AML-193 (cell line): ENCODE measurements at regions not wholly inside any gene's neighbourhood (a gene's known extent, or its start where the extent isn't known, plus 50 kb on each side); places are given as distances from the start of the nearest gene placed in this dataset.

Experiments
- DNase-seq, 2 experiments: peaks; one replicate each; lab custom pipeline; 2025; lab: John Stamatoyannopoulos, UW

DNA sequence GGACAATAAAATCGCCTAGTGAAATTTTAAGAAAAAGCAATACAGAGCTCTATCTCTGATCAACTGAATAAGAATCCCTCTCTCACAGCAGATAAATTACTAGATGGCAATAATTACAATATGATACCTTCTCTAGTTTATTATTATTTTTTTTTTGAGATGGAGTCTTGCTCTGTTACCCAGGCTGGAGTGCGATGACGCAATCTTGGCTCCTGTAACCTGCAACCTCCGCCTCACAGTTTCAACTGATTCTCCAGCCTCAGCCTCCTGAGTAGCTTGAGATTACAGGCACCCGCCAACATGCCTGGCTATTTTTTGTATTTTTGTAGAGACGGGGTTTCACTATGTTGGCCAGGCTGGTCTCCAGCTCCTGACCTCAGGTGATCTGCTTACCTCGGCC, 129.3 kb upstream of the PTCHD4 start:
- no peak for DNase-seq

DNA sequence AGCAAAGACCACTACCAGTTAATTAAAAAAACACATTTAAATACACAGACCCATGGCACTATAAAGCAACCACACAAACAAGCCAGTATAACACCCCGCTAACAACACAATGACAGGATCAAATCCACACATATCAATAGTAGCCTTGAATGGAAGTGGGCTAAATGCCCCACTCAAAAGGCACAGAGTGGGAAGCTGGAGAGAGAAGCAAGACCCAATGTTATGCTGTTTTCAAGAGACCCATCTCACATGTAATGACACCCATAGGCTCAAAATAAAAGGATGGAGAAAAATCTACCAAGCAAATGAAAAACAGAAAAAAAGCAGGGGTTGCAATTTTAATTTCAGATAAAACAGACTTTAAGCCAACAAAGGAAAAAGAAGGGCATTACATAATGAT, 125.4 kb upstream of the PTCHD4 start:
- DNase-seq: no peak

DNA sequence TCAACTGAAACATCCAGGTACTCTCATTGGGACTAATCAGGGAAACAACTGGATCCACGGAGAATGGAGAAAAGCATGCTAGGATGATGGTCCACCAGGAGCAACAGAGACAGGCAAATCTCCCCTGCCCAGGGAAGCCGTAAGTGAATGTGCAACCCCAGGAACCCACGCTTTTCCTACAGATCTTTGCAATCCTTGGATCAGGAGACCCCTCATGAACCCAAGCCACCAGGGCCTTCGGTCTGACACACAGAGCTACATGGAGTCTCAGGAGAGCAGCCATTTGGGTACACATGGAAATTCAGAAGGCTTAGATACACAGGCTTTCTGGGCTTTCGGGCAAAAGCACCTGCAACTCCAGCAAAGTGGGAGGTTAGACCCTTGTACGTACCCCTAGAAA, 122.1 kb upstream of the PTCHD4 start:
- no peak for DNase-seq

DNA sequence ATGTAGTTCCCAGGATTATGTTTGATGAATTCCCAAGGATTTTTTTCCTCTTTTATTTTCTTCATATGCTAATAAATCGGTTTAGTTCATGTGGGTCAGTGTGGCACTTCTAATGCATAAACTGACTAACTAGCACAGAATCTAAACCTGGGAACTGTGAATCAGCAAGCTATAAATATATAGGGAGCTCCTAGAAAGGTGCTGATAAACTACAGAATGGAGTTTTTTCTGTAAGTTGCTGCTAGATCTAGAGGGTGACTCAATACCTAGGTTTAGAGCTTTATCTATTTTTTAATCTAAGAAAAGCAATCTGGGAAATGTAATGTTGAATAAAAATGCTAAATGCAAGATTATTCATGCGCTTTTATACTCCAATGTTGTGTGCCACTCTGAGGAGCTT, 118.8 kb upstream of the PTCHD4 start:
- no peak for DNase-seq

DNA sequence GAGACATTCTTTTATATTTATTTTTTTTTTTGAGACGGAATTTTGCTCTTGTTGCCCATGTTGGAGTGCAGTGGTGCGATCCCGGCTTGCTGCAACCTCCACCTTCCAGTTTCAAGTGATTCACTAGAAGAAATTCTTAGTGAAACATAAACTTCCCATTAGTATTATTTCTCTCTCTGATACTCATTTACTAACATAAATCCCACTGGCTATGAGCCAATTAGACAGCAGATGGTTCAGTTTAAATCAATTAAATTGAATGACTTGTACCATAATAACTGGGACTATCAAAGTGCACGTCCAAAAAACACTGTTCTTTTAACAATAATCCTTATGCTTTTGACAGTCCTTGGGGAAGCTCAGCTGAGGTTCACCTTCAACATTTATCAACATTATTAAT, 111.2 kb upstream of the PTCHD4 start:
- no peak for DNase-seq

DNA sequence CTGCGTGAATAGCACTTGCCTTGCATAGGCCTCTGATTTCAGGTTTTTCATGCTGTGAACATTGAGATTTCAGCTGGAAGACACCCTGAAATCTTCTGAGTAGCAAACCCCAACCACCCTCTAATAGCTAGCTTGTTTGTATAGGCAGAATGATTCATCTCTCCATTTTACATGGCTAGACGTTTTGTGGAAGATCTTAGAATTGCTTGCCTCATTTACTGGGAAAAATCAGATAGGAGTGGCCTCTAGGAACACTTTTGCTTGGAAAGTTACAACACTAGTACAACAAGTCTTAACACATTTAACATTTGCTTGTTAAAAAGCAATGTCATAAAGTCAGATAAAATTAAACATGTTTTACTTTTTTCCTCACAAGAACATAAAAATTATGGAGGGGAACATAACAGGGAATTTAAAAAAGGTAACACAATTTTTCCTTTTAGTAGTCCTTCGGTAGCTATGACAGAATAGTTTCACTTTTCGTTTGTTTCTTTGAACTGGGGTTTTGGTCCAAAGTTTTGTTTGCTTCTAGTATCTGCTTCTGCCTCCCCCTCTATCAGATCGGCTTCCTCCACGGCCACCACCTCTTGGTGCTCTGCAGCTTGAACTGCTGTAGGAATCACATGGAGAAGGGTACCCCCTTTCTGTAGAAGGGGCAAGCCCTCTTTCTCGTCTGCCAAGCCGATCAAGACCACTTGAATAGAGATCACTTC, 102.2 kb upstream of the PTCHD4 start:
- no peak for DNase-seq

DNA sequence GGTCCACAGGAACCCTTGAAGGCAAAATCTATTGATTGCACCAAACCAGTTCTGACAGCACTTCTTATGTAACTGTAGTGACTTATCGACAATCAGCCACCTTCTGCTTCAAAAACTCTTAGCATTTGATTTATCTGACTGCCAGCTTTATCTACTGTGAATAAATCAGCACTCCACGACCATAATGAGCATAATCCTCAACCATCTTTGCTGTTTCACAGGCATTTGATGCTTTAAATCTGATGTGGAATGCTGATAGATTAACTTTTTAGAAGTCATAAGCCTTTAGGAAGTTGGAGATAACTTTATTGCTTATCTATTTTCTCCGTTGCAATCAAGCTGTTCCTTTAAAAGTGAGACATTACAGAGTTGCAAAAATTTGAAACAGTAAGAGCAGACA, 101.5 kb upstream of the PTCHD4 start:
- DNase-seq: no peak

DNA sequence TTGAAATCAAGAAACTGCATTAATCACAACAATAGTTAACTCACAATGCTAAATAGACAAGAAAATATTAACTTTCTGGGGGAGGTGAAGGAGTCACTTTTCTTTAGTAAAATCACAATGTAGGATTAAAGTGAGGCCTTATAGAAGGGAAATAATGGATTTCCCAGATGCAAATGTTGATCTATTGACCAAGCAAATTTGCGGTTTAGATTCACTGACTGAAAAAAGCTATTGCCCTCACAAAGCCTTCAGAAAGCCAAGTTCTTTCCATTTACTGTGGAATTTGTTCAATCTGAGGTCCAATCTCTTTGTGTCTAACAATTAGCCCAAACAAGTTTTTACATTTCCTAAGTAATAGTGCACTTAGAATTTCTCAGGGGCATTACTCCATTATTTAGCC, 95.1 kb upstream of the PTCHD4 start:
- no peak for DNase-seq

DNA sequence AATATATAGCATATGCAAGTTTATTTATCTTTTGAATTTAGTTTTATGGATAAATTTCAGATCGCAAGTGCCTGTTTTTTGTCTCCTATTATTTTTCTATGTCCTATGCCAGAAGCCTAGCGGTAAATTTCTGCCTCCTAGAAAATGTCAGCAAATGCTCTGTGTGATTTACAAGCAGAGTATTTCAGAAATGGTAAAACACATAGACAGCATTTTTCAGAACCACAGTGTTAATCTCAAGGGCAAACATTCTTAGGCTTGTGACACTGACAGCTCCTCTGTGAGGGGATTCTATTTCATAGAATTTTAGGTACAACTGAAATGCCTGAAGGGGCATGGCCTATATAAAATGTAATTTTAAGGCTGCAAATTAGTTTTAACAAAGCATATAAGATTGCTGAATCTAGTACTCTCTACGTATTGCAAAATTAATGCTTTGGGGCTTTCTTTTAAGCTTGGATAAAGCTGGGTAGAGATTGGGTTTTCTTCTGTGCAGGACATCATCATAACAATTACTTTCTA, 89.9 kb upstream of the PTCHD4 start:
- DNase-seq: no peak

DNA sequence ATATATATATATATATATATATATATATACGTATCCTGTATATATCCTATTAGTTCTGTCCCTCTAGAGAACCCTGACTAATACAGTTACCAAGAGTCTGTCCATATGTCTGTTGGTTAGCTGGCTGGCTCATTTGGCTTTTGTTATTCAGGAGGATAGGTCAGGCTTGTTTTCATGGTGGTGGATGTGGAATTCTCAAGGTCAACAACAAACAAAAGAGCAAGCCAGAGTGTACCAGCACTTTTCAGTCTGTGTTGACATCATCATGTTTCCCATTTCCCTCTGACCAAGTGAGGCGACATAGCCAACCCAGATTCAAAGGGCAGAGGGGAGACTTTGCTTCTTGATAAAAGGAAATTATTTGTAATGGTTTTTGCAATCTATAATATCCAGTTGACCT, 88.5 kb upstream of the PTCHD4 start:
- DNase-seq: no peak

DNA sequence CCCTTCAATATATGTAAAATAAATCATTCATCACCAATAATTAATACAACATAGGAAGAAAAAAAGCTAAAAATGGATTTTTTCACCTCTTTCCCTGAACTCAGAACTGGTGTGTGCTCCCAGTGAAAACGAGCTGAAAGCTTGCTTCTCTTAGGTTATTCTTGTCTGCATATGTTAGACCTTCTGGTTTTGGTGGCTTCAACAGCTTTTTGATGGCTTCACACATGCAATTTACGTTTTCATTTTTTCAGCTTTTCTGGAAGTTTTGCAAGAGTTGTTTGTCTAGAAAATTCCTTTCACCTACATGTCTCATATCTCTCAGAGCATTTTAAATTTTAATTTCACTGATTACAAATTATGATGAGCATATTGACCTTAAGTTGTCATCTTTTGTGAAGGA, 86.9 kb upstream of the PTCHD4 start:
- no peak for DNase-seq

DNA sequence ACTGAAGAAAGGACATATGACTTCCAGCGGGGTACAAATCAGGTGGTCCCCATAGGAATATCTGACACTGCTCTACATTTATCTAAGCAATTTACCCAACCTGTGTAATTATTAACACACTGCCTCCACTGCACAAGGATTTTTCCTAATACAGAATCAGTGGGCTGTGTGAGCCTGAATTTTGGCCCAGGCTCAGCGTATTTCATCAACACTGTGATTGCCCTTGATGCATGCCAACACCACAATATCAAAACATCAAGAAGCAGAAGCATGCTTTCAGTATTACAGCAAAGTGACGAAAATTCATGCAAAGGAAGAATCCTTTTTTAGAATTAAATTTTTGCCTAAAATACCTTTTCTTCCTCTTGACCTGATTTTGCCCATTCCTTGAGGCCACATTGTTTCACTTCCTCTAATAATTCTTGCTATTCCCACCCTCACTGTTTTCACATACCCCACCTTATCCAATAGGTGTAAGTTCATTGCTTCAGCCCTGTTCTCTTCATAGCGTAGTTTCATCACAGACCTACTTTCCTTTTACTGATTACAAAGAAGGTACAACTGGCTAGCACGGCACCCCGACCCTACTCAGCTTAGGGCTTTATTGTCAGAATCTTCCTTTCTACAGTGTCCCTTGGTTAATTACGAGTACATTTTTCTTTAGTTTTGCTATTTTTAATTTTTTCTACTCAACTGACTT, 83.7 kb upstream of the PTCHD4 start:
- no peak for DNase-seq

DNA sequence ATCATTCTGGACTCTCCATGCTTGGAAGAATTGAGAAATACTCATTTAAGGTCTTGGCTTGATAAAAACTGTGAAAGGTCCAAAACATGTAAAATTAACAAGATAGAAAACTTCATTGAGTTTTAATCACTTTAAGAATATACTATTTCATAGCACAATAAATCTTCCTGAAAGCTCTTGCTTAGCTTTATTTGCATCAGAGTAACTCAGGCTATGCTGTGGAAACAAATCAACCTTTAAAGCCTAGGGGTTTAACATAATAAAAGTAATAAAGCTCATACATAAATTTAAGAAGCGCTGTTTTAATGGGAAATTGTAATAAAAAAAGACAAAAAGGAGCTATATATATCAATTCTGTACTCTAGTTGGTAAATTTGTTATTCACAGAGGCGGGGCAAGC, 77.2 kb upstream of the PTCHD4 start:
- no peak for DNase-seq

DNA sequence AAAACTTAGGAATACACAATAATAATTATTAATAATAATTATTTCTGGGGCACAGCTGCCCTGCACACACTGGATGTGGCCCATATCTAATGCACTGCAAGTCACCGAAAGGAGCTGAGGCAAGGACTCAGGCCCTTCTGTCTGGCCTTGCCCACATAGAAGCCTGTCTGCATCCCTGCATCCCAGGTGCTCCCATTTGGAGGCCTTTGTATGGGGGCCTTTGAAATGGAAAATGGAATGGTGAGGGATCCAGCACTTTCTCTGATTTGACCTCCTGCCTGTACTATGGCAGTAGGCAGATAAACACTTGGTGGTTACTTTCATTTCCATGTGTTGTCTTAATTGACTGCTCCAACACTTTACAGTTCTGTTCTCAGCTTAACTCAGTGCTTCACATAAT, 75.7 kb upstream of the PTCHD4 start:
- no peak for DNase-seq

DNA sequence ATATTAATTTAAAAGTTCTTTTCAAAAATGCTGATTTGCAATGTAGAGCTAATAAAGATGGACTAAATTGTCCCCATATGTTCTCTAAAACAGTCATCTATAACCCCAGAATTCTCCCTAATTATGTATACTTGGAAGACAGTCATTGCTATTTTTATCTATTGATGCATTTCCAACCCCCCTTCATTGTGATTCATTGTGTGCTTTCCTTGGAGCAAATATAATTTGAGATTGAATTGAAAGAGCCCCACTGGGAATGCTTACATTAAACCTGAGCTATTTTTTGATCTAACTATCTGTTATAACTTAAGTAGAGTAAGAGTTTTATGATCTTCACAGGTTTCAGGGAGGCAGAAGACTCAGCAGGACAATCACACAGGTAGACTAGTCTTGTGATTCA, 73.7 kb upstream of the PTCHD4 start:
- no peak for DNase-seq

DNA sequence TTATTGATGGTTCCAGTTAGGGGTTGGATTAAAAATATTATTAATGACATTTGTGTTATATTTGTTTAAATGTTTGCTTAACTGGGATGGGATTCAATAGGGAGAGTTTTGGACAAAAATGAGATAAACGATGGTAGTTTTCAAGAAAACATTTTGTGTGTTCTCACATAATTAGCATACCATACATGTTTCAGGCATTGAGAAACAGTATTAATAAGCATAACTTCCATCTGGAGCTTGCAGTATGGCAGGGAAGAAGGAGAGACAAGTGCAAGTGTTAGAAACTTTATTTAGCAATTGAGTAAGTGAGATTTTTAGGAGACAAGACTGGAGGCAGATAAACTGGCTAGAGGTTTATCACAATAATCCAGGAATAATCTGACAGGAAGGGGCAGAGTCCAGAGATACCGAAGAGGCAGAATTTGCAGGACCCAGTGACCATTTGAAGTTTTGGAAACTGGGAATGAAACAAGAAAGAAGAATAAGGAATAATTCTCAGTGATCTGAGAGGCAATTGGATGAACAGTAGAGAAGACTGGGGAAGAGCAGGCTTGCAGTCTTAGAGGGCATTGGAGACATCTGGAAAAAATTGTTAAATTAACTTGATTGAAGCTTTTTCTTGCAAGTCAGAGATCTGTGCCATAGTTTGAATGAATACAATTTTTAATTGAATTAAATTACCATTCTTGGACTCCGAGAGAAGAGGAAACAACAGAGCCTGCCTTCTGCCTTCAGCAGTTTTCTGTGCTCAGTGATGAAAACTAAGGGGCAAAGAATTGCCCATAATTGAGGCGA, 73.0 kb upstream of the PTCHD4 start:
- DNase-seq: no peak

DNA sequence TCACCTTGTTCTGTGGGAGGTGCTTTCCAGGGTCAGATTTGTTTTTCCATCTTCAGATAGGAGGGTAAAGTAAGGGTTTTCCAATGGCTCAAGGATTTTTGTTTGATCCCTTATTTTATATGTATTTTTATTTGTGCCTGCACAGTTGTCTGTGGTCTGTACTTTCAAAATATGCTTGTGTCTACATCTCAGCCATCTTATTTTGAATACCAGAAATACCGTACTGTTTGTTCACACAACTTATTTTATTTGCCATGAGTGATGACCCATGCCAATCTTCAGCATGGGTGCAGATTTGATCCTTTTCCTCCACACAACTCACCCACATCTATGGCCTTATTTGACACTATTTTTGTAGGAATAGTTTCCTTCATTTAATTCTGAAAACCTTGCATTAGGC, 72.2 kb upstream of the PTCHD4 start:
- DNase-seq: no peak

DNA sequence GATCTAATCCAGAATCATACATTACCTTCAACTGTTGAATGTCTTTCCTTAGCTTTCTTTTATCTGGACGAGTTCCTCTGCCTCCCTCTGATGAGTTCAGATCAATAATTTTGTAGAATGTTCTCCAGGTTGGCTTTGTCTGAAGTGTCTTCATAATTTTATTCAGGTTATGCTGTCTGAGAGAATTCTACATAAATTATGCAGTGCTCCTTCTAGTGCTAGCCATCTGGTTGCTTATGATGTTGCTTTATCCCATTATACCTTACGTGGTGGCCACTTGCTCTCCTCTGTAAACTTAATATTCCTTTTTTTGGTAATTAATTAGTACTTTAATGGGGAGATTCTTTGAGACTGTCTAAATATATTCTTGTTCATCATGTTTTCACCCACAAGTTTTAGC, 67.7 kb upstream of the PTCHD4 start:
- DNase-seq: no peak

DNA sequence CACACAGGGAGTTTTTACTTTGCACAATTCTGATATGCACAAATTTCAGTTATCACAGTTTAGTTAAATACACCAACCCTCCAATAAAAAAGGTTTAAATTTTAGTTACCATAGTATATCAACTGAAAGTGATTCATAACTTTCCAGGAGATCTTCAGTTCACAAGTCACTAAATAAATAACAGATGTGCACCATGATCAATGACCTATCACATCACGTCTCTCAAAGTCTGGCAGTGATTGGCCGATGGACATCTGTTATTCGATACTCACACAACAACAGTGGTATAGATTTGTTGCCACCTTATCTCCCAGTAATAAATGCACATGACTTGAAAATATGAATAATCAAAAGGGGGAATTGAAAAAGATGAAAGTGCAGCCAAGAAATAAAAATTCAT, 66.8 kb upstream of the PTCHD4 start:
- DNase-seq: no peak

DNA sequence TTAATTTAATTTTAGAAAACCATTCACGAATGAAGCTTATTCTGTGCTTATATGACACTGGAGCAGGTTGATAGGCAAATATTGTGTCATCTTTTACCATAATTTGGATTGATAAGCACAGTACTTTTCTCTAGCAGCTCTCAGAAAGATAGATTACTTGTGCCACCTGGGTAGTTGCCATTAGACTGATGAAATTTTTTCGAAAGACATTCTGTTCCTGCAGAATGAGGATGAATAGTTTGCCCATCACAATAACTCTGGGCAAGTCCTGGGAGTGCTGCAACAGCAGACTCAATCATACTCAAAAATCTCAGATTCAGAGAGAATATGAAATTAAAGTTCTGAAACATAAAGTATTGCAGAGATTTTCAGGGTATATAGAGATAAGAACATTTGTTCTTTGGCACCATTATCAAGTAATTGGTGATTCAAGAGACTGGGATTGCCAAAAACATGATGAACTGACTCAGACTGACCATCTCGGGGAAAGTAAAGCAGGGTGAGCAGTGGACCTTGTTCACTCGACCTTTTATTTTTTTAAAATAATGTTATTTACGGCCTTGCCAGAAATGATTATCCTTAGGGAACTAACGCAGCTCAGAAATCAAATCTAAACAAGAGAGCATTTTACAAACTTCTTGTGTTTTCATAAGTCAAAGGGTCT, 65.8 kb upstream of the PTCHD4 start:
- no peak for DNase-seq

DNA sequence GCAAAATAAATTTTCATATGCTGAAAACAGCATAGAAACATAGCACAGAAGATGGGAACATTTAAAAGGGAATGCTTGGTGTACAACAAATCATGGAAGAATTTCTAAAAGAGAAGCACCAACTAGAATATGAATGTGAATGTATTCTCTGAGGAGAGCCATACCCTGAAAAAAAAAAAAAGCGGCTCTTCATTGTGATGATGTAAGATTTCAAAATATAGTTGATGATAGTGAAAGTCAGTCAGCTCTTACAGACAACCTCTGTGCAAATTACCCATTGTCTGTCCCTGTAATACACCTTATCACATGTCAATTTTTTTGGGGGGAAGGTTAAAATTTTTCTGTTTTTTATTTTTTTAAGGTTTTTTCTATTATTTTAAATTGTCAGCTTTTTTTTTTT, 58.6 kb upstream of the PTCHD4 start:
- DNase-seq: no peak
